T-helper 9 cell (primary cell): ENCODE measurements at regions not wholly inside any gene's neighbourhood (a gene's known extent, or its start where the extent isn't known, plus 50 kb on each side); places are given as distances from the start of the nearest gene placed in this dataset.

Source experiments
- DNase-seq: peaks from one replicate; pipeline ENCODE4 v3.0.0-alpha.2; 2020

DNA sequence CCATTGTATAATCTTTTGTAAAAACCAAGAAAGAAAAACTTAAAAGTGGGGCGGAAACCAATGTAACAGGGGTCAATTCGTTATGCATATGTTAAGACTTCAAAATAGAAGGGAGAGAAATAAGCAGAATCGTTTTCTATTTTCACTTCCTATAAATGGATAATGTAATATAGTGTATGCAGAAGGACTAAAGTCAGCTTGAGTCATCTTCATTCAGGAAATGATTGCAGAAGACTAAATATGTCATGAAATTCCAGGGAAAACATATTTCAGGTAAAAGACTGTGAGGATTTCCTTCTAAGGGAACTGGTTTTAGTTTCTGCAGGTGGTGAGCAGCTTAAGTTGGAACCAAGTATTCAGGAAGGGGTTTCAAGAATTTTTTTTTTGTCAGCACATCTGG, 753.3 kb downstream of the IRX1 start:
- no peak for DNase-seq

DNA sequence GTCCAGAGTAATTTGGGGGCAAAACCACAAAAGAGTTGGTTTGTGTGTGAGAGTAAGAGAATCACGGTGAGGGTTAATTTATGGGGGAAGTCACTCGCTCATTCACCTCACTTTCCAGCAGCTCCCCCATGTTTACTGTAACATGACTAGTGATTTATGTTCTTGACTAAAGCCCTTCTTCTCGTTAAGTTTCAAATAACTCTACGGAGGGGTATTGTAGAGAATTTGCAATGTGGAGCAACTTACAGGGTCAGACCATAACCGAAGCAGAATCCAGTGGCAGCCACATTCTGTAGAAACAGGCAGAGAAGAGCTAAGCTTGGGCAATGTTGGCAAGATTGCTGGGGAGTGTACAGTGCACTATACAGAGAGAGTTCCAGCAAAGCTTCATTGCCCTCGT, 760.6 kb downstream of the IRX1 start:
- no peak for DNase-seq

DNA sequence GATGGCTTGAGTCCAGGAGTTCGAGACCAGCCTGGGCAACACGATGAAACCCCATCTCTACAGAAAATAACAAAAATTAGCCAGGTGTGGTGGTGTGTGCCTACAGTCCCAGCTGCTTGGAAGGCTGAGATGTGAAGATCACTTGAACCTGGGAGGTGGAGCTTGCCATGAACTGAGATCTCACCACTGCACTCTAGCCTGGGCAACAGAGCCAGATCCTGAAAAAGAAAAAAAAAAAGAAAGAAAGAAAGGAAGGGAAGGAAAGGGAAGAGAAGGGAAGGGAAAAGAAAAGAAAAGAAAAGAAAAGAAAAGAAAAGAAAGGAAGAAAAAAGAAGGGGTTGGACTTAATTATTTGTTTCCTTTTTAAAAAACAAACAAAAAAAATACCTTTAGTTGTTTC, 764.2 kb downstream of the IRX1 start:
- no peak for DNase-seq

- no peak for DNase-seq
These were observed 766.1 kb downstream of the IRX1 start for GRCh38 chr5:4361753-4362152.

DNA sequence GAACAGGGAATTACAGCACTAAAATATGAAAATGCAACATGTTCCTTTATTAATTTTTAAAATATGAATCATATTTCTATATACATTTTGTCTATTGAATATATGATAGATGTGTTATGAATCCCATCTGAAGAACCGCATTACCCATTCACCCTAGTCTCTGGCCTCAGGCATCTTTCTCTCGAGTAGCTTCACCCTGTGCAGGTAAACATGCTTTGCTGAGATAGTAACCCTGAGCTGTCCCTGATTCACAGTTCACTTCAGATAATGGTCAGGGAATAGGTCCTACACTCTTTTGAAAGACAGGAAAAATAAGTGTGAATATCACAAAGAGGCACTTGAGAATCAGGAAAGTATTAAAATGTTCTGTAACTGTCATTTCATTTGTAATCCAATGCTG, 766.8 kb downstream of the IRX1 start:
- no peak for DNase-seq

GRCh38 chr5:4363045-4363444, 767.4 kb downstream of the IRX1 start:
- no peak for DNase-seq

GRCh38 chr5:4366628-4367027, 771.0 kb downstream of the IRX1 start:
- no peak for DNase-seq

GRCh38 chr5:4370218-4370617, 769.9 kb upstream of the ADAMTS16 start:
- no peak for DNase-seq

- no peak for DNase-seq
These were observed 767.6 kb upstream of the ADAMTS16 start for GRCh38 chr5:4372481-4372880.

- DNase-seq: no peak
These were observed 766.9 kb upstream of the ADAMTS16 start for GRCh38 chr5:4373051-4373820.

GRCh38 chr5:4374866-4375265, 765.3 kb upstream of the ADAMTS16 start:
- DNase-seq: no peak

- no peak for DNase-seq
These were observed 764.5 kb upstream of the ADAMTS16 start for GRCh38 chr5:4375640-4376039.

- no peak for DNase-seq
These were observed 757.0 kb upstream of the ADAMTS16 start for GRCh38 chr5:4383102-4383501.

GRCh38 chr5:4383518-4384198, 756.5 kb upstream of the ADAMTS16 start:
- no peak for DNase-seq

- DNase-seq: no peak
These were observed 755.5 kb upstream of the ADAMTS16 start for GRCh38 chr5:4384649-4385048.

DNA sequence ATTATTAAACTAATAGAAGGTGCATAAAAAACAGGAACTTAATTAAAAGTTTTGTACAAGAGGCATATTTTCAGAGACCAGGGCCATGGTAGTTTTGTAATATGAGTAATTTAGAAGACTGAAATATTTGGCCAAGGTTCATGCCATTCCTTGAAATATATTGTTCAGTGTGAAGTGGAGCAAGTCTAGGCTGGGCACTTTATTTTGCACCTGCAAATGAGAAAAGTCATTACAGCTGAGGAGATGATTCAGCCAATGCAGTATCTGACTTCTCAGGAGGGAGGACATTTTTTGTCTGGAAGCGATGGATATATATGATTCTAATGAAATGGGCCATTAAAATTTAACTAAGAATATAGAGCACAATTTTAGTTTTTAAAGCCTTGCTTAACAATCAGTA, 754.0 kb upstream of the ADAMTS16 start:
- no peak for DNase-seq

DNA sequence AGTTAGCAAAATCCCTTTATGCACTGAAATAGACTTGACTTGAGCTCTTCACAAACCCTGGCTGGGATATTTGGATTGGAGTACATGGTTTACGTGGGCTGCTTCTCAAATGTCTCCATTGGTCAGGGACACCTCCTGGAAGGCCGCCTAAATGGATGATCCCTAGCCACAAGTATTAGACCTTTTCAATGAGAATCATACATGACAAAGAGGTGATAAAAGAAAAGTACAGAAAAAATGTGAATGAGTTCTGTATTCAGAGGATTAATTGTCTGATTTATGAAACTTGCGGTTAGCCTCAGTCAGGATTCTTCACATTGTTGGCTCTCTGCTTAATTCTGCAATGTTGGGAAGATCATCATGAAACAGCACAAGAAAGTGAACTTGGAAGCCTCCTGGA, 752.8 kb upstream of the ADAMTS16 start:
- DNase-seq: no peak

- DNase-seq: no peak
These were observed 744.4 kb upstream of the ADAMTS16 start for GRCh38 chr5:4395752-4396151.

DNA sequence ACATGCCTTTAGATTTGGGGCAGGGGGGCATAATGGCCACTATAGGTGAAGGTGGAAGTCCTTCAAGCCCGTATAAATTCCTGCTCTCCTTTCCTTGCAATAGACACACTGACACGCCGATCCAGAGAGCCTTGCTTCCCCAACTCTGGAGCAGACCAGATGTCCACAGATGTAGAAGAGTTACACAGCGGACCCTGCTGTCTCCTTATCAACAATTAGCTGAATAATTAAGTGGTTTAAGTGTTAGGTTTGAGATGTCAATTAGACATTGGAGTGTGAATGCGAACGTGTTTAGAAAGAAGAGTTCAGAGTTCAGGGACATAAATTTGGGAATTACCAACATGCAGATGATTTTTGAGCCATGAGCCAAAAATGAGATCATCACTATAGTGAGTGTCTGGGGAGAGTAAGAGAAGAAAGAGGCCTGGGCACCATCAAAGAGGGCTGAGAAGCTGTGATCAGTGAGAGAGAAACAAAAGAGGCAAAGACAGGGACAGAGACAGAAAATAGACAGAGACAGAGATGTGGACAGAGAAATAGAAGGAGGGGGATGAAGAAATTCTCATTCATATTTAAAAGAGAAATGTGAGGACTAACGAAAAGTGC, 734.4 kb upstream of the ADAMTS16 start:
- DNase-seq: no peak

DNA sequence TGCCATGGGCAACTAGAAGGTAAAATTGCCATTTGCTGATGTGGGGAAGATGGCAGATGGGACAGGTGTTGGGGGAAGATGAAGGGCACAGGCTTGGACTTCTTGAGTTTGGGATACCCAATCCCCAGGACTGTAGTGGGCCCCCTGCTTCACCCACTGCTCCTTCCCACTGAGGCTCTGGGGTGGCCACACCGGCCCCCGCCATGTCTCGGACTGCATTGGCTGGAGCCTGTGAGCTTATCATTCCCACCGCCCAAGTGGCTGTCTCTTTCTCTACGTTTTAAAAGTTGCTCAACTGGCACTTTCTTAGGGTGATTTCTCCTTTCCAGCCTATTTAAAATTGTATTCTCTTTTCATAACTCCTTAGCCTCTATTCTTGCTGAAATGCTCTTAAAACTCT, 730.0 kb upstream of the ADAMTS16 start:
- DNase-seq: no peak

GRCh38 chr5:4411664-4412063, 728.5 kb upstream of the ADAMTS16 start:
- DNase-seq: no peak

DNA sequence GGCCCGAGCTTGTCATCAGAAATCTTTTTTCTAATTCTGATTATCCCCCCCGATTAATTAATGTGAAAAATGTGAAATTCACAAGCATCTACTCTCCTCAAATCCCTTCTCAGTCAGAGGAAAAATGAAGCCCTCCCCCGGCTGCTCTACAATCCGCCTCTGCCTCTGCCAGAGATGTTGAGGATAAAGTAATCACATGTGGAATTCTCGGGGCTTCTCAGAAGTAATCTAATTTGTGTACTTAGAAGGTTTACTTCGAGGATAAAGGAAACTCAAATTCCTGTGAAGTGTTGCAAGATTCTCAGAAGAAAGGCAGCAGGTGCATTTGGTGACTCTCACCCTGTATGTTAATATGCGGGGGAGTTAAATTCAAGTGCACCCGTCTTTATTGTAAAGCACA, 726.1 kb upstream of the ADAMTS16 start:
- DNase-seq: no peak

DNA sequence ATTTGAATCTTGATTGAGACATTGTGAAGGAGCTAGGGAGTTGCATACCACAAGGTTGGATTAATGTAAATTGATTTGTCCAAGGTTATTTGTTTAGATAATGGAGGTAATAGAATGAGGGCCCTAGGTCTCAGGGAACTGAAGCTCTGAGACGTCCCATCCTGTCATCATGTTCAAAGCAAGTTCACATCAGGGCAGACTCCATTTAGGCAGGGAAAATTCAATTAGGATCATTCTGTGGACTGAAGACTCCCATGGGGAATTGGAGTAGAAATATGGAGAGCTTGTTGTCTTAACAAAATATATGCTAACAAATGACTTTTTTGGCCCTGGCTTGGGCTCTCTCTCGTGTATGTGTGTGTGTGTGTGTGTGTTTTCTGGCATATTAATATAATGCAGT, 722.0 kb upstream of the ADAMTS16 start:
- DNase-seq: no peak

DNA sequence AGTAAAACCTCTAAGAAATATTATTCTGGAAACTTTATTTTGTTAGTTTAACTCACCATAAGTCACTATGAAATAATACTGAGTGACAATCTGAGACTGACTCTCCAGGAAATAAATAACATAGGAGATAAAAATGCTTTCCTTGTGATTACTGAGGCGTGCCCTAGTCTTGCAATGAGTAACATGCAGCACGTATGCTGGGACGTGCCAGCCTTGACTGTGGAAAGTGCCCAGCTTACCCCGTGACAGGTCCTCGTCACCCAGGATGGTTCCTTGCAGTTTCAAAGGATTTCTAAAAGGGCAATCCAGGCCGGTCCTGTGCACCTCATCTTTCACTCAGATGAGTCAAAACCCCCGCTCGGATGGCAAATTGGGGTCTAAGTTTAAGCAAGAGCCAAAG, 720.8 kb upstream of the ADAMTS16 start:
- no peak for DNase-seq
